K562 (cell line): ENCODE measurements at regions not wholly inside any gene's neighbourhood (a gene's known extent, or its start where the extent isn't known, plus 50 kb on each side); places are given as distances from the start of the nearest gene placed in this dataset.

ENCODE experiments used
- ATAC-seq: fragments of 200-7000 bp; cut with Tn5 transposase; 3 replicates; pipeline ENCODE4 v1.9.1; 2020; ENCODE audit warnings: moderate library complexity
- BruUV-seq: library from RNA; stranded (reverse); fragments of 400-500 nt; replicated peaks from 2 replicates; lab custom pipeline; 2021; lab: Mats Ljungman, UMichigan
- CTCF ChIA-PET: fragments of 300-600 bp; formaldehyde crosslinking; extraction: SDS; loops from one replicate; lab custom pipeline; 2021; ENCODE audit warnings: low intra/inter-chr PET ratio; lab: Yijun Ruan, JAX
- POLR2A ChIA-PET: fragments of 300-600, 350-650 bp; sonication (Branson Sonifier 250); formaldehyde crosslinking; extraction: SDS; loops from one replicate; lab custom pipeline; 2021; ENCODE audit warnings: antibody characterized with exemption, inconsistent platforms; lab: Yijun Ruan, JAX
- DNase-seq, 4 experiments: peaks; one replicate each; pipeline versions ENCODE4 v3.0.0 to v3.0.0-alpha.2; 2011 to 2018; ENCODE audit warnings: low spot score in 3 of 4, mixed read lengths in 3 of 4; ENCODE audit errors: extremely low read depth in 1 of 4
- FAIRE-seq: peaks from 2 replicates; lab custom pipeline; 2011; peaks lifted over from hg19 to GRCh38; lab: Jason Lieb, UNC
- H2AFZ ChIP-seq: 2 replicates; pipeline ENCODE4 v1.6.0; 2011; ENCODE audit warnings: low read depth, low read length, control low read depth, inconsistent platforms
- H3K27ac ChIP-seq: fragments of 200-600 bp; 3 replicates; pipeline ENCODE4 v1.8.0; 2011; ENCODE audit warnings: low read depth, mild to moderate bottlenecking, control low read depth, inconsistent platforms, low read length, moderate library complexity, mixed read lengths; ENCODE audit errors: extremely low read depth
- H3K27me3 ChIP-seq, 2 experiments: fragments of 300-600 bp in 1 of 2; 2 replicates in 1 of 2; 3 replicates in 1 of 2; pipeline versions ENCODE4 v1.6.0 to v1.8.0; 2011; ENCODE audit warnings: inconsistent platforms in 2 of 2, low read length in 2 of 2, mild to moderate bottlenecking in 1 of 2, mixed read lengths in 1 of 2, moderate library complexity in 1 of 2; ENCODE audit not compliant: control insufficient read depth in 2 of 2, insufficient read depth in 2 of 2
- H3K36me3 ChIP-seq: fragments of 300-600 bp; 3 replicates; pipeline ENCODE4 v1.8.0; 2011; ENCODE audit warnings: mild to moderate bottlenecking, low read length, inconsistent platforms; ENCODE audit not compliant: control insufficient read depth, insufficient read depth
- H3K4me1 ChIP-seq, 2 experiments: fragments of 200-600 bp in 1 of 2; replicated peaks in 1 of 2; 2 replicates in 1 of 2; 3 replicates in 1 of 2; pipeline versions ENCODE4 v1.5.1 to v1.8.0; 2011; ENCODE audit warnings: inconsistent platforms in 2 of 2, low read length in 2 of 2, mild to moderate bottlenecking in 1 of 2, mixed read lengths in 1 of 2, moderate library complexity in 1 of 2; ENCODE audit not compliant: control insufficient read depth in 2 of 2, insufficient read depth in 2 of 2
- H3K4me2 ChIP-seq: 2 replicates; pipeline ENCODE4 v1.6.1; 2011; ENCODE audit warnings: low read length, control low read depth, inconsistent platforms, mixed read lengths; ENCODE audit not compliant: insufficient read depth
- H3K4me3 ChIP-seq: fragments of 200-600 bp; sonication (generic), shearing (Covaris generic); 2 replicates; pipeline ENCODE4 v1.5.1; 2016; ENCODE audit warnings: control low read depth, inconsistent platforms
- H3K79me2 ChIP-seq: fragments of 200-600 bp; 3 replicates; pipeline ENCODE4 v1.8.0; 2011; ENCODE audit warnings: low read length, inconsistent platforms; ENCODE audit not compliant: control insufficient read depth, insufficient read depth
- H3K9ac ChIP-seq, 2 experiments: 2 replicates each; pipeline versions ENCODE4 v1.6.0 to v1.6.1; 2011; ENCODE audit warnings: low read depth in 2 of 2, low read length in 2 of 2, control low read depth in 1 of 2, inconsistent platforms in 1 of 2, mild to moderate bottlenecking in 1 of 2, mixed read lengths in 1 of 2; ENCODE audit not compliant: insufficient read depth in 1 of 2
- H3K9me1 ChIP-seq: one replicate; pipeline ENCODE4 v1.6.0; 2011; ENCODE audit warnings: inconsistent platforms, mild to moderate bottlenecking, low read length, moderate library complexity; ENCODE audit not compliant: control insufficient read depth, insufficient read depth
- H3K9me3 ChIP-seq: replicated peaks from 2 replicates; pipeline ENCODE4 v1.5.1; 2011; ENCODE audit warnings: low read depth, low read length, inconsistent platforms; ENCODE audit not compliant: control insufficient read depth, insufficient read depth
- H4K20me1 ChIP-seq: replicated peaks from 2 replicates; pipeline ENCODE4 v1.6.1; 2011; ENCODE audit warnings: low read length, inconsistent platforms, mixed read lengths; ENCODE audit not compliant: control insufficient read depth, insufficient read depth
- ASH1L ChIP-seq: fragments of 450-650 bp; IDR thresholded peaks from 2 replicates; pipeline ENCODE4 v1.6.1; 2018; ENCODE audit warnings: borderline replicate concordance, mild to moderate bottlenecking, low read depth; ENCODE audit not compliant: partially characterized antibody
- FOS ChIP-seq: IDR thresholded peaks from 3 replicates; pipeline ENCODE4 v1.6.1; 2011; ENCODE audit not compliant: insufficient read length; ENCODE audit errors: extremely low read depth
- PURB ChIP-seq: sonication (generic); formaldehyde crosslinking; IDR thresholded peaks from 2 replicates; pipeline ENCODE4 v1.9.0; 2021; ENCODE audit warnings: low read depth, mild to moderate bottlenecking, missing genetic modification reagents
- RBM39 ChIP-seq: fragments of 200-400 bp; formaldehyde crosslinking; optimal IDR thresholded peaks from 2 replicates; pipeline ENCODE3; 2018; ENCODE audit warnings: low read depth, low read length
- SMARCA5 ChIP-seq: fragments of 450-650 bp; IDR thresholded peaks from 2 replicates; pipeline ENCODE4 v1.6.1; 2016
- TFE3 ChIP-seq: fragments of 450-650 bp; formaldehyde crosslinking; IDR thresholded peaks from 2 replicates; pipeline ENCODE4 v1.4.0; 2020; ENCODE audit warnings: mild to moderate bottlenecking, mixed read lengths
- YBX1 ChIP-seq: fragments of 450-650 bp; IDR thresholded peaks from 2 replicates; pipeline ENCODE4 v1.7.1; 2016; ENCODE audit warnings: mild to moderate bottlenecking
- ZNF699 ChIP-seq: fragments of 250-450 bp; sonication (Bioruptor Pico); IDR thresholded peaks from 2 replicates; pipeline ENCODE4 v1.8.0; 2021; ENCODE audit warnings: mild to moderate bottlenecking, moderate library complexity; ENCODE audit not compliant: insufficient replicate concordance
- ZSCAN29 ChIP-seq: fragments of 450-650 bp; IDR thresholded peaks from 2 replicates; pipeline ENCODE4 v1.6.1; 2017
- WGBS: fragments of 100-300 bp; shearing (Covaris generic); methylation state at CpG from one replicate; pipeline ENCODE4 v1.1.6; 2016; ENCODE audit warnings: low coverage, mixed read lengths; ENCODE audit not compliant: insufficient coverage; ENCODE audit errors: missing lambda C conversion rate; 5-methylcytosine and 5-hydroxymethylcytosine counted together
- in situ Hi-C: fragments of 300-500 bp; cut with MboI; formaldehyde crosslinking; loops from 4 replicates; pipeline ENCODE4 v1.15.0; 2018; ENCODE audit warnings: inconsistent platforms, mixed read lengths
- intact Hi-C: fragments of 100-400 bp; cut with micrococcal nuclease; formaldehyde crosslinking; loops from 2 replicates; pipeline ENCODE4 v1.14.2; 2022

DNA sequence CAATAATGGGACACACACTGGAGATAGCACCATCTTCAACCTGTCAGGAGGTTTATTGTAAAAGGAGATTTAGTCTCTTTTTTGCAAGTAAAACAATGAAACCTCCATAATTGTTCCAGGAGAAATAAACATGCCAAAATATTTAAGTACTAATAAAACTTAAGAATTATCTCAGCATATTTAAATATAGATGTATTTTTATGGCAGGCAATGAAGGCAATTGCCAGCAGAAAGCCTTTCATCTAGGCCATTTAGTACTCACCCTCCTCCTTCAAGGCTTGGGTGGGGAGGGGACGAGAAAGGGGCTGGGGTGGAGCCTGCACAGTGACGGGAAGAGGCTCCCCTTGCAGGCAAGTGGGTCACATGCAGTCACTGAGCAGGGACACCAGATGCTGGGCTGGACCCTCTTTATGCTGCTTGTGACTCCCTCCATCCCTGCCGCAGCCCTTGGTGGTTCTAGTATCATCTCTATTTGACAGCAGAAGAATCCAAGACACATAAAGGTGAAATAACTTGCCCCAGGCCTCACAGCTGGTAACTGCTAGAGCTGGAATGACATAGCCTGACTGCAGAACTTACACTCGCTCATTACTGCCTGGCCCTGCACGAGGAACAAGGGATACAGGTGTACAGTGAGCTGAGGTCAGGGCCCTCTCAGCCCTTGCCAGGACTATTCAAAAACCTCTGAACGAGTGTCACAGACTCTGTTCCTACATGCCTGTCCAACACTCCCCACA, 449.5 kb upstream of the ZMIZ1 start:
- Histone ChIP-seq H3K4me1 (no peaks in the 10 kb centered on the region), H3K27ac (no peak overlapping the region), H3K27me3 (peaks cover under 1 to 4% of the 10 kb centered on the region in 2 experiments; a peak in 1 of 5 replicates), H4K20me1 (no peaks in the 10 kb centered on the region), H3K4me2 (no peak overlapping the region), H3K9me1 (no peaks in the 10 kb centered on the region), H3K36me3 (no peaks in the 10 kb centered on the region), H3K9ac (no peak overlapping the region), H2AFZ (no peak overlapping the region), H3K9me3 (no peaks in the 10 kb centered on the region), H3K79me2 (no peaks in the 10 kb centered on the region)
- BruUV-seq, result no TSS peak
- ATAC-seq (no peak), FAIRE-seq (no peak), DNase-seq (no peak)
- intact Hi-C loops, result no loop called here
- in situ Hi-C loops, result no loop called here
- ChIA-PET CTCF (no interaction called here), POLR2A (no interaction called here)
- WGBS, result 0% methylated on average over 6 of the region's 6 CpGs
- TF ChIP-seq TFE3 (CRISPR knock-in tag) (no peak), SMARCA5 (no peak), ZSCAN29 (no peak), ASH1L (no peak), RBM39 (no peak), YBX1 (no peak), ZNF699 (CRISPR knock-in tag) (no peak), PURB (CRISPR knock-in tag) (no peak), FOS (no peak)
- TF ChIP-seq, all 486 proteins: peak for 0
- H3K4me3 ChIP-seq, result no peak overlapping the region
